PC-3 (cell line): ENCODE measurements at regions not wholly inside any gene's neighbourhood (a gene's known extent, or its start where the extent isn't known, plus 50 kb on each side); places are given as distances from the start of the nearest gene placed in this dataset.

Experiments used
- EZH2 ChIP-seq: fragments of 300-600 bp; sonication (generic); IDR thresholded peaks from one replicate; pipeline ENCODE4 v1.6.1; 2017; ENCODE audit warnings: antibody characterized with exemption, mild to moderate bottlenecking, low read length; ENCODE audit not compliant: unreplicated experiment
- EZH2phosphoT487 ChIP-seq: fragments of 300-600 bp; sonication (generic); IDR thresholded peaks from 2 replicates; pipeline ENCODE4 v1.6.1; 2018; ENCODE audit warnings: mild to moderate bottlenecking, antibody characterized with exemption, low read length, borderline replicate concordance
- TF ChIP-seq, protein P1 (sequence below): fragments of 300-600 bp; sonication (generic); conservative IDR thresholded peaks from 2 replicates; pipeline ENCODE4 v1.5.1; 2017; ENCODE audit warnings: antibody characterized with exemption, low read depth, mild to moderate bottlenecking, low read length

DNA sequence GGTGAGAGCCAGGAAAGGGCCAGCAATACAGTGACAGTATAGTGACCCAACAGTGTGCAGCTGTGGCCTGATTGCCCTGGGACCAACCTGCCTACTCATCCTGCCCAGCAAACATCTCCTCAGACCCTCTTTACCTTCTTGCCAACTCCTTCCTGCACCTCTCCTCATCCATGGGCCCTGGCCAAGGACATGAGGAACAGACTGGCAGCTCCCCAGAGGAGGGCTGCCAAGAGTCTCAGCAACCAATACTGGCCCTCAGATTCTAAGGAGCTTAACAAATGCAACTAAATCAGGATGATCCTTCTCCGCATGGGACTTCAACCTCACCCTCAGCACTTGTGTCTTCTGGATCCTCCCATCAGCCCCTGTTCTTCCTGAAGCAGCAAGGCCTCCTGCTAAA, 77.0 kb downstream of the RPL27A start:
- TF ChIP-seq, protein P1, sequence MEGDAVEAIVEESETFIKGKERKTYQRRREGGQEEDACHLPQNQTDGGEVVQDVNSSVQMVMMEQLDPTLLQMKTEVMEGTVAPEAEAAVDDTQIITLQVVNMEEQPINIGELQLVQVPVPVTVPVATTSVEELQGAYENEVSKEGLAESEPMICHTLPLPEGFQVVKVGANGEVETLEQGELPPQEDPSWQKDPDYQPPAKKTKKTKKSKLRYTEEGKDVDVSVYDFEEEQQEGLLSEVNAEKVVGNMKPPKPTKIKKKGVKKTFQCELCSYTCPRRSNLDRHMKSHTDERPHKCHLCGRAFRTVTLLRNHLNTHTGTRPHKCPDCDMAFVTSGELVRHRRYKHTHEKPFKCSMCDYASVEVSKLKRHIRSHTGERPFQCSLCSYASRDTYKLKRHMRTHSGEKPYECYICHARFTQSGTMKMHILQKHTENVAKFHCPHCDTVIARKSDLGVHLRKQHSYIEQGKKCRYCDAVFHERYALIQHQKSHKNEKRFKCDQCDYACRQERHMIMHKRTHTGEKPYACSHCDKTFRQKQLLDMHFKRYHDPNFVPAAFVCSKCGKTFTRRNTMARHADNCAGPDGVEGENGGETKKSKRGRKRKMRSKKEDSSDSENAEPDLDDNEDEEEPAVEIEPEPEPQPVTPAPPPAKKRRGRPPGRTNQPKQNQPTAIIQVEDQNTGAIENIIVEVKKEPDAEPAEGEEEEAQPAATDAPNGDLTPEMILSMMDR, result no peak
- TF ChIP-seq EZH2, result no peak
- no peak for TF ChIP-seq EZH2phosphoT487
